ENCODE measurements at regions not wholly inside any gene's neighbourhood (a gene's known extent, or its start where the extent isn't known, plus 50 kb on each side); places are given as distances from the start of the nearest gene placed in this dataset.

DNA sequence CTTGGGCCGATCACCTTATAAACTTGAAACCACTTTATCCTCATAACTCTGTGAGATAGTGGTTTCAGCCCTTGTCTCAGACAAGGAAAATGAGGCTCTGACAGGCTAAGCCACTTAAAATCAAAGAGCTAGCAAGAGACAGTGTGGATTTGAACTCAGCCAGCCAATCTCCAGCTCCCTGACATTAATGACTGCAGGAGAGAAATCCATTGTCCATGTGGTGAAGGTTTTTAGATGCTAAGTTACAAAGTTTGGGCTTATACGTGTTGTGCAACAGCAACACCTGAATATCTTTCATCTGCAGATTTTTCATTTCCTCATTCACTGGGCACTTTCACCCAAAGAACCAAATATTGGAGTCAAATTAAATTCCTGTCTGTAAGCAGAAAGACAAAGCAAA lies 501.3 kb downstream of the GRIN2A start:
- TF ChIP-seq, protein P1, sequence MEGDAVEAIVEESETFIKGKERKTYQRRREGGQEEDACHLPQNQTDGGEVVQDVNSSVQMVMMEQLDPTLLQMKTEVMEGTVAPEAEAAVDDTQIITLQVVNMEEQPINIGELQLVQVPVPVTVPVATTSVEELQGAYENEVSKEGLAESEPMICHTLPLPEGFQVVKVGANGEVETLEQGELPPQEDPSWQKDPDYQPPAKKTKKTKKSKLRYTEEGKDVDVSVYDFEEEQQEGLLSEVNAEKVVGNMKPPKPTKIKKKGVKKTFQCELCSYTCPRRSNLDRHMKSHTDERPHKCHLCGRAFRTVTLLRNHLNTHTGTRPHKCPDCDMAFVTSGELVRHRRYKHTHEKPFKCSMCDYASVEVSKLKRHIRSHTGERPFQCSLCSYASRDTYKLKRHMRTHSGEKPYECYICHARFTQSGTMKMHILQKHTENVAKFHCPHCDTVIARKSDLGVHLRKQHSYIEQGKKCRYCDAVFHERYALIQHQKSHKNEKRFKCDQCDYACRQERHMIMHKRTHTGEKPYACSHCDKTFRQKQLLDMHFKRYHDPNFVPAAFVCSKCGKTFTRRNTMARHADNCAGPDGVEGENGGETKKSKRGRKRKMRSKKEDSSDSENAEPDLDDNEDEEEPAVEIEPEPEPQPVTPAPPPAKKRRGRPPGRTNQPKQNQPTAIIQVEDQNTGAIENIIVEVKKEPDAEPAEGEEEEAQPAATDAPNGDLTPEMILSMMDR (IDR thresholded peaks at IDR 0.05): no peak
- TF ChIP-seq POLR2A (IDR thresholded peaks at IDR 0.05): no peak
